OCI-LY7 (cell line): ENCODE measurements at regions not wholly inside any gene's neighbourhood (a gene's known extent, or its start where the extent isn't known, plus 50 kb on each side); places are given as distances from the start of the nearest gene placed in this dataset.

Experiments
- EZH2phosphoT487 ChIP-seq: fragments of 200-600 bp; sonication (generic); IDR thresholded peaks from 2 replicates; pipeline ENCODE4 v1.6.1; 2018; ENCODE audit warnings: low read depth, borderline replicate concordance, mild to moderate bottlenecking, mixed run types, antibody characterized with exemption, low read length, moderate library complexity, mixed read lengths
- TF ChIP-seq, protein P1 (sequence below): fragments of 200-600 bp; sonication (generic); conservative IDR thresholded peaks from 2 replicates; pipeline ENCODE4 v1.5.1; 2014; ENCODE audit warnings: mild to moderate bottlenecking, antibody characterized with exemption, low read length, moderate library complexity, mixed read lengths

DNA sequence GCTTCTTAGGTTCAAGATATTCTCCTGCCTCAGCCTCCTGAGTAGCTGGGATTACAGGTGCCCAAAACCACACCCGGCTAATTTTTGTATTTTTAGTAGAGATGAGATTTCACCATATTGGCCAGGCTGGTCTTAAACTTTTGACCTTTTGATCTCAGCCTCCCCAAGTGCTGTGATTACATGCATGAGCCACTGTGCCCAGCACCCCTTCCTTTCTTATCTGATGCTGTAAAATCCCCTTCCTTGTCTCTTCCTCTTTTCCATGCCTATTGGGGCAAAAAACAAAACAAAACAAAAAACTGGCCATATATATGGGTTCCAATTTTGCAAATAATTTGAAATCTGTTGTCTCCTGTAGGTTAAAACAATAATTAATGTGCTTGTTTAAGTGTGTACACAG, 74.0 kb upstream of the RPS4Y2 start:
- no peak for TF ChIP-seq EZH2phosphoT487
- TF ChIP-seq, protein P1, sequence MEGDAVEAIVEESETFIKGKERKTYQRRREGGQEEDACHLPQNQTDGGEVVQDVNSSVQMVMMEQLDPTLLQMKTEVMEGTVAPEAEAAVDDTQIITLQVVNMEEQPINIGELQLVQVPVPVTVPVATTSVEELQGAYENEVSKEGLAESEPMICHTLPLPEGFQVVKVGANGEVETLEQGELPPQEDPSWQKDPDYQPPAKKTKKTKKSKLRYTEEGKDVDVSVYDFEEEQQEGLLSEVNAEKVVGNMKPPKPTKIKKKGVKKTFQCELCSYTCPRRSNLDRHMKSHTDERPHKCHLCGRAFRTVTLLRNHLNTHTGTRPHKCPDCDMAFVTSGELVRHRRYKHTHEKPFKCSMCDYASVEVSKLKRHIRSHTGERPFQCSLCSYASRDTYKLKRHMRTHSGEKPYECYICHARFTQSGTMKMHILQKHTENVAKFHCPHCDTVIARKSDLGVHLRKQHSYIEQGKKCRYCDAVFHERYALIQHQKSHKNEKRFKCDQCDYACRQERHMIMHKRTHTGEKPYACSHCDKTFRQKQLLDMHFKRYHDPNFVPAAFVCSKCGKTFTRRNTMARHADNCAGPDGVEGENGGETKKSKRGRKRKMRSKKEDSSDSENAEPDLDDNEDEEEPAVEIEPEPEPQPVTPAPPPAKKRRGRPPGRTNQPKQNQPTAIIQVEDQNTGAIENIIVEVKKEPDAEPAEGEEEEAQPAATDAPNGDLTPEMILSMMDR: no peak
